Ureter (tissue), 1 donor: ENCODE measurements at regions not wholly inside any gene's neighbourhood (a gene's known extent, or its start where the extent isn't known, plus 50 kb on each side); places are given as distances from the start of the nearest gene placed in this dataset.

Experiments
- DNase-seq: peaks from one replicate; pipeline ENCODE4 v3.0.0-alpha.2; 2020; ENCODE audit warnings: low spot score
- donor health status: DM: yes; HTN: yes; CAD: no.

GRCh38 chr1:234674218-234674815 lies 64.3 kb upstream of the IRF2BP2 start:
- DNase-seq: no peak

- no peak for DNase-seq
These were observed 62.6 kb upstream of the IRF2BP2 start for GRCh38 chr1:234672349-234673135.

- no peak for DNase-seq
These were observed 61.1 kb upstream of the IRF2BP2 start for GRCh38 chr1:234670967-234671626.

- DNase-seq: no peak
These were observed 59.5 kb upstream of the IRF2BP2 start for GRCh38 chr1:234669499-234669898.

- DNase-seq: no peak
These were observed 58.6 kb upstream of the IRF2BP2 start for GRCh38 chr1:234668577-234668955.

GRCh38 chr1:234667600-234668576 lies 57.9 kb upstream of the IRF2BP2 start:
- DNase-seq: no peak

GRCh38 chr1:234666761-234667160 lies 56.8 kb upstream of the IRF2BP2 start:
- no peak for DNase-seq

GRCh38 chr1:234665975-234666605 lies 56.1 kb upstream of the IRF2BP2 start:
- no peak for DNase-seq

- no peak for DNase-seq
These were observed 52.2 kb upstream of the IRF2BP2 start for GRCh38 chr1:234662148-234662547.

GRCh38 chr1:234661317-234661928 lies 51.4 kb upstream of the IRF2BP2 start:
- DNase-seq: no peak

- DNase-seq: no peak
These were observed 50.7 kb upstream of the IRF2BP2 start for GRCh38 chr1:234660536-234661316.
